ENCODE measurements at regions not wholly inside any gene's neighbourhood (a gene's known extent, or its start where the extent isn't known, plus 50 kb on each side); places are given as distances from the start of the nearest gene placed in this dataset.
"Not testable (repeated sequence)": the region's sequence is repeated elsewhere in the genome, so short reads cannot be mapped to it uniquely, and the experiment has no call there.

DNA sequence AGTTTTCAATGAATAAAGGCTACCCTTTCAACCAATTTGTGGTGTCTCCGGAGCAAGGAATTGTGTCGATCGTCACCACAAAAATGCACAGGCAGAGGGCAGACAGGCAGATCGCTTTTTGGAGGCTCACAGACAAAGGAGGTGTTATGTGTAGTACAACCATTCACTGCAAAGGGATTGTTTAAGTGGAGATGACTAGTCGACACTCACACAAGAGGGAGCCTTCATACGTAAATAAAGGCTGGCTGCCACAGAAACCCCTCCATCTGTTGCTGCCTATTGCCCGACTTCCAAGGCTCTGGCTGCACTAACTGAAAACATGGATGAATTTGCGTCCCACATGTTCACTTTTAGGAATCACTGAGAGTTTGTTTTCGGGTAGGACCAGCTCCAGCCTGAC lies 281.1 kb downstream of the NKX6-1 start:
- Histone ChIP-seq H3K9me3 (ENCODE audit: insufficient read depth, low read length) (no peaks in the 10 kb centered on the region), H3K36me3 (replicated peaks; ENCODE audit: low read depth, low read length) (no peaks in the 10 kb centered on the region), H4K20me1 (ENCODE audit: insufficient read depth, low read length) (no peaks in the 10 kb centered on the region), H3K27ac (ENCODE audit: low read length) (no peak overlapping the region), H3K4me3 (ENCODE audit: low read length) (no peak overlapping the region), H3K79me2 (ENCODE audit: low read length) (no peaks in the 10 kb centered on the region), H3K4me2 (ENCODE audit: low read length) (no peak overlapping the region), H3K27me3 (ENCODE audit: low read depth, low read length) (no peaks in the 10 kb centered on the region), H3K9ac (ENCODE audit: low read length) (no peak overlapping the region), H3K4me1 (ENCODE audit: low read length) (peaks cover 32% of the 10 kb centered on the region), H2AFZ (ENCODE audit: low read depth, low read length) (no peak overlapping the region)
- TF ChIP-seq EZH2phosphoT487 (IDR thresholded peaks at IDR 0.05; ENCODE audit: low read depth), result no peak

DNA sequence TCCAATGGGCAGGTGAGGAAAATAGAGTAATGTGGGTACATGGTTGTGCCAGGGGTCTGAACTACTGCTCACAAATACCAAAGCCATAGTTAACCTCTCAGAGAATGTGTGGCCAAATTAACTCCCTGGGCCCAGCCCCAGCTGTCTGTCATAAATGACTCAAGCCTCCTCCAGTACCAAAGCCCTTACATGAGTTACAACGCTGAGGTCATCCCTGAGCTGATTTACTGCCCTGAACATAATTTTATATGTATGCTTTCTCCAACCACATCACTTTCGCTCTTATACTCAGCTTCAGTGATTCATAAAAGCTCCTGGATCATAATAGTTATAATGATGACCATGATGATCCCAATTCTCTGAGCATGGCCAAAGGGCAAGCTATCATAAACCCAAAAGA lies 283.9 kb downstream of the NKX6-1 start:
- no peaks in the 10 kb centered on the region for H3K27me3 ChIP-seq (ENCODE audit: low read depth, low read length)
- no peak overlapping the region for H3K27ac ChIP-seq (ENCODE audit: low read length)
- TF ChIP-seq, protein P1, sequence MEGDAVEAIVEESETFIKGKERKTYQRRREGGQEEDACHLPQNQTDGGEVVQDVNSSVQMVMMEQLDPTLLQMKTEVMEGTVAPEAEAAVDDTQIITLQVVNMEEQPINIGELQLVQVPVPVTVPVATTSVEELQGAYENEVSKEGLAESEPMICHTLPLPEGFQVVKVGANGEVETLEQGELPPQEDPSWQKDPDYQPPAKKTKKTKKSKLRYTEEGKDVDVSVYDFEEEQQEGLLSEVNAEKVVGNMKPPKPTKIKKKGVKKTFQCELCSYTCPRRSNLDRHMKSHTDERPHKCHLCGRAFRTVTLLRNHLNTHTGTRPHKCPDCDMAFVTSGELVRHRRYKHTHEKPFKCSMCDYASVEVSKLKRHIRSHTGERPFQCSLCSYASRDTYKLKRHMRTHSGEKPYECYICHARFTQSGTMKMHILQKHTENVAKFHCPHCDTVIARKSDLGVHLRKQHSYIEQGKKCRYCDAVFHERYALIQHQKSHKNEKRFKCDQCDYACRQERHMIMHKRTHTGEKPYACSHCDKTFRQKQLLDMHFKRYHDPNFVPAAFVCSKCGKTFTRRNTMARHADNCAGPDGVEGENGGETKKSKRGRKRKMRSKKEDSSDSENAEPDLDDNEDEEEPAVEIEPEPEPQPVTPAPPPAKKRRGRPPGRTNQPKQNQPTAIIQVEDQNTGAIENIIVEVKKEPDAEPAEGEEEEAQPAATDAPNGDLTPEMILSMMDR (IDR thresholded peaks at IDR 0.05; ENCODE audit: low read depth, low read length), result no peak
- TF ChIP-seq EZH2phosphoT487 (IDR thresholded peaks at IDR 0.05; ENCODE audit: low read depth), result no peak

DNA sequence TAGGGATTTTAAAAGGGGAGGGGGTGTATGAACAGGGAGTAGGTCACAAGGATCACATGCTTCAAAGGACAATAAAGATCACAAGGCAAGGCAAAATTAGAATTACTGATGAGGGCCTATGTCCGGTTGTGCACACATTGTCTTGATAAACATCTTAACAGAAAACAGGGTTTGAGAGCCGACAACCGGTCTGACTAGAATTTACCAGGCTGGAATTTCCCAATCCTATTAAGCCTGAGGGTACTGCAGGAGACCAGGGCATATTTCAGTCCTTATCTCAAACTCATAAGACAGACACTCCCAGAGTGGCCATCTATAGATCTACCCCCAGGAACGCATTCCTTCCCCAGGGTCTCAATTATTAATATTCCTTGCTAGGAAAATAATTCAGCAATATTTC lies 292.9 kb downstream of the NKX6-1 start:
- H3K27me3 ChIP-seq (ENCODE audit: low read depth, low read length); H3K9ac ChIP-seq (ENCODE audit: low read length); H3K9me3 ChIP-seq (ENCODE audit: insufficient read depth, low read length); H3K4me3 ChIP-seq (ENCODE audit: low read length); H3K4me1 ChIP-seq (ENCODE audit: low read length); H3K79me2 ChIP-seq (ENCODE audit: low read length); H4K20me1 ChIP-seq (ENCODE audit: insufficient read depth, low read length); H3K4me2 ChIP-seq (ENCODE audit: low read length); H3K36me3 ChIP-seq (replicated peaks; ENCODE audit: low read depth, low read length); H2AFZ ChIP-seq (ENCODE audit: low read depth, low read length); H3K27ac ChIP-seq (ENCODE audit: low read length): not testable (repeated sequence)

More for the DNA sequence above, 283.9 kb downstream of the NKX6-1 start:
- Histone ChIP-seq H3K9ac (ENCODE audit: low read length) (no peak overlapping the region), H3K79me2 (ENCODE audit: low read length) (no peaks in the 10 kb centered on the region), H4K20me1 (ENCODE audit: insufficient read depth, low read length) (no peaks in the 10 kb centered on the region), H2AFZ (ENCODE audit: low read depth, low read length) (no peak overlapping the region), H3K4me2 (ENCODE audit: low read length) (no peak overlapping the region), H3K4me1 (ENCODE audit: low read length) (peaks cover 5% of the 10 kb centered on the region), H3K9me3 (ENCODE audit: insufficient read depth, low read length) (no peaks in the 10 kb centered on the region), H3K4me3 (ENCODE audit: low read length) (no peak overlapping the region), H3K36me3 (replicated peaks; ENCODE audit: low read depth, low read length) (no peaks in the 10 kb centered on the region)

DNA sequence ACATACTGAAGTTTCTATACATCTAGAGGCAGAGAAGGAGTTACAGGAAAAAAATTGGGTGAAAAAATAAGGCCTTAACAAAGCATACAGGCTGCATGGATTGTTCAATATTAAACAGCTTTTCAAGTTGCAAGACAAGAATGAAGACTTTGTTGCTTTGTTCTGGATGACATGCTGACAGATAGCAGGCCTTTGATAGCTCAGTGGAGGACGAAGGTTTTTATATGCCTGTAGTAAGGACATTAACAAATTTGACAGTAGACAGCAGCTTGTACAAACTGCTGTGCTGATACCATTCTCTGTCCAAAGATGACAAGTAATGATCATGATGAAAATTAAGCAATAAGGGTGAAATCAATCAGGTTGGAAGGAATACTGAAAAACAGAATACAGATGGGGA lies 309.9 kb downstream of the NKX6-1 start:
- H3K79me2 ChIP-seq (ENCODE audit: low read length), result no peaks in the 10 kb centered on the region
- H3K27ac ChIP-seq (ENCODE audit: low read length), result no peak overlapping the region
- no peaks in the 10 kb centered on the region for H4K20me1 ChIP-seq (ENCODE audit: insufficient read depth, low read length)
- H3K27me3 ChIP-seq (ENCODE audit: low read depth, low read length), result no peaks in the 10 kb centered on the region
- H2AFZ ChIP-seq (ENCODE audit: low read depth, low read length), result no peak overlapping the region
- no peaks in the 10 kb centered on the region for H3K9me3 ChIP-seq (ENCODE audit: insufficient read depth, low read length)
- H3K9ac ChIP-seq (ENCODE audit: low read length), result no peak overlapping the region
- no peaks in the 10 kb centered on the region for H3K36me3 ChIP-seq (replicated peaks; ENCODE audit: low read depth, low read length)
- TF ChIP-seq EZH2phosphoT487 (IDR thresholded peaks at IDR 0.05; ENCODE audit: low read depth), result no peak
- TF ChIP-seq, protein P1 (IDR thresholded peaks at IDR 0.05; ENCODE audit: low read depth, low read length), result no peak
- no peaks in the 10 kb centered on the region for H3K4me1 ChIP-seq (ENCODE audit: low read length)
- no peak overlapping the region for H3K4me3 ChIP-seq (ENCODE audit: low read length)
- H3K4me2 ChIP-seq (ENCODE audit: low read length), result no peak overlapping the region

DNA sequence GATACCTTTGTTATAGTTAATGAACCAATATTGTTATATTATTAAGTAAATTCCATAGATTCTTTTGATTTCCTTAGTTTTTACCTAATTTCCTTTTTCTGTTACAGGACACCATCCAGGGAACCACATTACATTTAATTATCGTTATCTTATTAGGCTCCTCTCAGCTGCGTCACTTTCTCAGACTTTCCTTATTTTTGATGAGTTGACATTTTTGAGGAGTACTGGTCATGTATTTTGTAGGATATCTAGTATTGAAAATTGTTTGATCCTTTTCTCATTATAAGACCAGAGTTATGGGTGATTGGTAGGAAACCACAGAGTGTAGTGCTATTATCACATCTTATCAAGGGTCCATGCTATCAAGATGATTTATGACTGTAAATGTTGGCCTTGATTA lies 319.7 kb downstream of the NKX6-1 start:
- Histone ChIP-seq H3K27me3 (ENCODE audit: low read depth, low read length) (no peaks in the 10 kb centered on the region), H3K79me2 (ENCODE audit: low read length) (no peaks in the 10 kb centered on the region), H2AFZ (ENCODE audit: low read depth, low read length) (no peak overlapping the region), H3K4me2 (ENCODE audit: low read length) (no peak overlapping the region), H3K27ac (ENCODE audit: low read length) (no peak overlapping the region), H3K4me3 (ENCODE audit: low read length) (no peak overlapping the region), H3K4me1 (ENCODE audit: low read length) (peaks cover 13% of the 10 kb centered on the region), H3K36me3 (replicated peaks; ENCODE audit: low read depth, low read length) (no peaks in the 10 kb centered on the region), H3K9ac (ENCODE audit: low read length) (no peak overlapping the region), H3K9me3 (ENCODE audit: insufficient read depth, low read length) (no peaks in the 10 kb centered on the region), H4K20me1 (ENCODE audit: insufficient read depth, low read length) (no peaks in the 10 kb centered on the region)
- no peak for TF ChIP-seq EZH2phosphoT487 (IDR thresholded peaks at IDR 0.05; ENCODE audit: low read depth)
- TF ChIP-seq, protein P1 (IDR thresholded peaks at IDR 0.05; ENCODE audit: low read depth, low read length), result no peak

Data from OCI-LY3 (cell line).